K562 (cell line): ENCODE measurements at regions not wholly inside any gene's neighbourhood (a gene's known extent, or its start where the extent isn't known, plus 50 kb on each side); places are given as distances from the start of the nearest gene placed in this dataset.

ENCODE experiments used
- ATAC-seq: fragments of 200-7000 bp; cut with Tn5 transposase; 3 replicates; pipeline ENCODE4 v1.9.1; 2020; ENCODE audit warnings: moderate library complexity
- BruUV-seq: library from RNA; stranded (reverse); fragments of 400-500 nt; replicated peaks from 2 replicates; lab custom pipeline; 2021; lab: Mats Ljungman, UMichigan
- CTCF ChIA-PET: fragments of 300-600 bp; formaldehyde crosslinking; extraction: SDS; loops from one replicate; lab custom pipeline; 2021; ENCODE audit warnings: low intra/inter-chr PET ratio; lab: Yijun Ruan, JAX
- POLR2A ChIA-PET: fragments of 300-600, 350-650 bp; sonication (Branson Sonifier 250); formaldehyde crosslinking; extraction: SDS; loops from one replicate; lab custom pipeline; 2021; ENCODE audit warnings: antibody characterized with exemption, inconsistent platforms; lab: Yijun Ruan, JAX
- DNase-seq, 4 experiments: peaks; one replicate each; pipeline versions ENCODE4 v3.0.0 to v3.0.0-alpha.2; 2011 to 2018; ENCODE audit warnings: low spot score in 3 of 4, mixed read lengths in 3 of 4; ENCODE audit errors: extremely low read depth in 1 of 4
- FAIRE-seq: peaks from 2 replicates; lab custom pipeline; 2011; peaks lifted over from hg19 to GRCh38; lab: Jason Lieb, UNC
- H2AFZ ChIP-seq: 2 replicates; pipeline ENCODE4 v1.6.0; 2011; ENCODE audit warnings: low read depth, low read length, control low read depth, inconsistent platforms
- H3K27ac ChIP-seq: fragments of 200-600 bp; 3 replicates; pipeline ENCODE4 v1.8.0; 2011; ENCODE audit warnings: low read depth, mild to moderate bottlenecking, control low read depth, inconsistent platforms, low read length, moderate library complexity, mixed read lengths; ENCODE audit errors: extremely low read depth
- H3K27me3 ChIP-seq, 2 experiments: fragments of 300-600 bp in 1 of 2; 2 replicates in 1 of 2; 3 replicates in 1 of 2; pipeline versions ENCODE4 v1.6.0 to v1.8.0; 2011; ENCODE audit warnings: inconsistent platforms in 2 of 2, low read length in 2 of 2, mild to moderate bottlenecking in 1 of 2, mixed read lengths in 1 of 2, moderate library complexity in 1 of 2; ENCODE audit not compliant: control insufficient read depth in 2 of 2, insufficient read depth in 2 of 2
- H3K36me3 ChIP-seq: fragments of 300-600 bp; 3 replicates; pipeline ENCODE4 v1.8.0; 2011; ENCODE audit warnings: mild to moderate bottlenecking, low read length, inconsistent platforms; ENCODE audit not compliant: control insufficient read depth, insufficient read depth
- H3K4me1 ChIP-seq, 2 experiments: fragments of 200-600 bp in 1 of 2; replicated peaks in 1 of 2; 2 replicates in 1 of 2; 3 replicates in 1 of 2; pipeline versions ENCODE4 v1.5.1 to v1.8.0; 2011; ENCODE audit warnings: inconsistent platforms in 2 of 2, low read length in 2 of 2, mild to moderate bottlenecking in 1 of 2, mixed read lengths in 1 of 2, moderate library complexity in 1 of 2; ENCODE audit not compliant: control insufficient read depth in 2 of 2, insufficient read depth in 2 of 2
- H3K4me2 ChIP-seq: 2 replicates; pipeline ENCODE4 v1.6.1; 2011; ENCODE audit warnings: low read length, control low read depth, inconsistent platforms, mixed read lengths; ENCODE audit not compliant: insufficient read depth
- H3K4me3 ChIP-seq: fragments of 200-600 bp; sonication (generic), shearing (Covaris generic); 2 replicates; pipeline ENCODE4 v1.5.1; 2016; ENCODE audit warnings: control low read depth, inconsistent platforms
- H3K79me2 ChIP-seq: fragments of 200-600 bp; 3 replicates; pipeline ENCODE4 v1.8.0; 2011; ENCODE audit warnings: low read length, inconsistent platforms; ENCODE audit not compliant: control insufficient read depth, insufficient read depth
- H3K9ac ChIP-seq, 2 experiments: 2 replicates each; pipeline versions ENCODE4 v1.6.0 to v1.6.1; 2011; ENCODE audit warnings: low read depth in 2 of 2, low read length in 2 of 2, control low read depth in 1 of 2, inconsistent platforms in 1 of 2, mild to moderate bottlenecking in 1 of 2, mixed read lengths in 1 of 2; ENCODE audit not compliant: insufficient read depth in 1 of 2
- H3K9me1 ChIP-seq: one replicate; pipeline ENCODE4 v1.6.0; 2011; ENCODE audit warnings: inconsistent platforms, mild to moderate bottlenecking, low read length, moderate library complexity; ENCODE audit not compliant: control insufficient read depth, insufficient read depth
- H3K9me3 ChIP-seq: replicated peaks from 2 replicates; pipeline ENCODE4 v1.5.1; 2011; ENCODE audit warnings: low read depth, low read length, inconsistent platforms; ENCODE audit not compliant: control insufficient read depth, insufficient read depth
- H4K20me1 ChIP-seq: replicated peaks from 2 replicates; pipeline ENCODE4 v1.6.1; 2011; ENCODE audit warnings: low read length, inconsistent platforms, mixed read lengths; ENCODE audit not compliant: control insufficient read depth, insufficient read depth
- ATF7 ChIP-seq: fragments of 450-650 bp; IDR thresholded peaks from 2 replicates; pipeline ENCODE4 v1.7.1; 2014; ENCODE audit warnings: mild to moderate bottlenecking, moderate library complexity
- BCL6 ChIP-seq: fragments of 250-450 bp; sonication (Bioruptor Pico); IDR thresholded peaks from 2 replicates; pipeline ENCODE4 v1.4.0; 2020
- FOS ChIP-seq: IDR thresholded peaks from 3 replicates; pipeline ENCODE4 v1.6.1; 2011; ENCODE audit not compliant: insufficient read length; ENCODE audit errors: extremely low read depth
- GABPA ChIP-seq: fragments of 200-800 bp; sonication (Bioruptor generic); conservative IDR thresholded peaks from 2 replicates; pipeline ENCODE4 v1.6.1; 2016; ENCODE audit warnings: low read depth, missing genetic modification characterization, missing compliant biosample characterization
- ILK ChIP-seq: fragments of 450-650 bp; IDR thresholded peaks from 2 replicates; pipeline ENCODE4 v1.6.1; 2016; ENCODE audit warnings: missing genetic modification characterization, low read depth, mild to moderate bottlenecking, missing compliant biosample characterization, moderate library complexity, borderline replicate concordance
- MYBL2 ChIP-seq, 2 experiments: fragments of 450-650 bp in 1 of 2; sonication (generic) in 1 of 2; formaldehyde crosslinking in 1 of 2; IDR thresholded peaks; 2 replicates each; pipeline versions ENCODE4 v1.6.1 to v1.8.1; 2017 to 2022; ENCODE audit warnings: borderline replicate concordance in 1 of 2, inconsistent platforms in 1 of 2, low read depth in 1 of 2, mild to moderate bottlenecking in 1 of 2, missing genetic modification reagents in 1 of 2, moderate library complexity in 1 of 2
- SIX5 ChIP-seq, 2 experiments: IDR thresholded peaks; 2 replicates each; pipeline ENCODE4 v1.6.1; 2011; ENCODE audit warnings: low read length in 2 of 2, borderline replicate concordance in 1 of 2, low read depth in 1 of 2, mild to moderate bottlenecking in 1 of 2, moderate library complexity in 1 of 2; ENCODE audit not compliant: insufficient read depth in 1 of 2
- TCF7L2 ChIP-seq: fragments of 150-350 bp; IDR thresholded peaks from 2 replicates; pipeline ENCODE4 v1.6.1; 2016; ENCODE audit warnings: low read depth, mild to moderate bottlenecking, low read length, moderate library complexity
- TFE3 ChIP-seq: fragments of 450-650 bp; formaldehyde crosslinking; IDR thresholded peaks from 2 replicates; pipeline ENCODE4 v1.4.0; 2020; ENCODE audit warnings: mild to moderate bottlenecking, mixed read lengths
- TGIF2 ChIP-seq: sonication (generic); formaldehyde crosslinking; IDR thresholded peaks from 2 replicates; pipeline ENCODE4 v1.8.1; 2022; ENCODE audit warnings: mild to moderate bottlenecking, missing genetic modification reagents, moderate library complexity
- XRCC3 ChIP-seq: fragments of 450-650 bp; IDR thresholded peaks from 2 replicates; pipeline ENCODE4 v1.6.1; 2017; ENCODE audit warnings: mild to moderate bottlenecking, moderate library complexity
- ZNF639 ChIP-seq, 2 experiments: fragments of 200-800 bp in 1 of 2; sonication (Bioruptor generic) in 1 of 2; sonication (generic) in 1 of 2; formaldehyde crosslinking in 1 of 2; IDR thresholded peaks in 1 of 2; conservative IDR thresholded peaks in 1 of 2; 2 replicates each; pipeline versions ENCODE4 v1.5.0 to v1.6.1; 2016 to 2020; ENCODE audit warnings: missing compliant biosample characterization in 1 of 2, missing genetic modification characterization in 1 of 2, missing genetic modification reagents in 1 of 2
- WGBS: fragments of 100-300 bp; shearing (Covaris generic); methylation state at CpG from one replicate; pipeline ENCODE4 v1.1.6; 2016; ENCODE audit warnings: low coverage, mixed read lengths; ENCODE audit not compliant: insufficient coverage; ENCODE audit errors: missing lambda C conversion rate; 5-methylcytosine and 5-hydroxymethylcytosine counted together
- in situ Hi-C: fragments of 300-500 bp; cut with MboI; formaldehyde crosslinking; loops from 4 replicates; pipeline ENCODE4 v1.15.0; 2018; ENCODE audit warnings: inconsistent platforms, mixed read lengths
- intact Hi-C: fragments of 100-400 bp; cut with micrococcal nuclease; formaldehyde crosslinking; loops from 2 replicates; pipeline ENCODE4 v1.14.2; 2022
- TF ChIP-seq, protein P1 (sequence below): fragments of 450-650 bp; IDR thresholded peaks from 2 replicates; pipeline ENCODE4 v1.7.0; 2016; ENCODE audit warnings: borderline replicate concordance
- TF ChIP-seq, protein P2 (sequence below): fragments of 450-650 bp; IDR thresholded peaks from one replicate; pipeline ENCODE4 v1.6.1; 2018; ENCODE audit warnings: mild to moderate bottlenecking, moderate library complexity; ENCODE audit not compliant: partially characterized antibody

GRCh38 chr9:13020146-13021040, 245.6 kb downstream of the LURAP1L start:
- intact Hi-C loops (no loop called here), in situ Hi-C loops (no loop called here)
- H4K20me1 ChIP-seq = no peaks in the 10 kb centered on the region
- ATAC-seq (no peak), DNase-seq (no peak), FAIRE-seq (no peak)
- H3K4me3 ChIP-seq = no peak overlapping the region
- no peak overlapping the region for H3K27ac ChIP-seq
- no peaks in the 10 kb centered on the region for H3K4me1 ChIP-seq
- H3K9ac ChIP-seq = no peak overlapping the region
- no peaks in the 10 kb centered on the region for H3K9me1 ChIP-seq
- no peaks in the 10 kb centered on the region for H3K27me3 ChIP-seq
- H3K36me3 ChIP-seq = no peaks in the 10 kb centered on the region
- no peaks in the 10 kb centered on the region for H3K79me2 ChIP-seq
- WGBS = 45% methylated on average over 5 of the region's 5 CpGs
- POLR2A ChIA-PET = no interaction called here
- CTCF ChIA-PET = no interaction called here
- no peak overlapping the region for H3K4me2 ChIP-seq
- H2AFZ ChIP-seq = no peak overlapping the region
- no TSS peak for BruUV-seq
- H3K9me3 ChIP-seq = no peaks in the 10 kb centered on the region
- TF ChIP-seq SIX5 (IDR thresholded peaks at IDR 0.05; ENCODE audit: borderline replicate concordance in 1 of 2, insufficient read depth in 1 of 2, low read depth in 1 of 2, low read length in 2 of 2) = no peak
- TF ChIP-seq, protein P1, sequence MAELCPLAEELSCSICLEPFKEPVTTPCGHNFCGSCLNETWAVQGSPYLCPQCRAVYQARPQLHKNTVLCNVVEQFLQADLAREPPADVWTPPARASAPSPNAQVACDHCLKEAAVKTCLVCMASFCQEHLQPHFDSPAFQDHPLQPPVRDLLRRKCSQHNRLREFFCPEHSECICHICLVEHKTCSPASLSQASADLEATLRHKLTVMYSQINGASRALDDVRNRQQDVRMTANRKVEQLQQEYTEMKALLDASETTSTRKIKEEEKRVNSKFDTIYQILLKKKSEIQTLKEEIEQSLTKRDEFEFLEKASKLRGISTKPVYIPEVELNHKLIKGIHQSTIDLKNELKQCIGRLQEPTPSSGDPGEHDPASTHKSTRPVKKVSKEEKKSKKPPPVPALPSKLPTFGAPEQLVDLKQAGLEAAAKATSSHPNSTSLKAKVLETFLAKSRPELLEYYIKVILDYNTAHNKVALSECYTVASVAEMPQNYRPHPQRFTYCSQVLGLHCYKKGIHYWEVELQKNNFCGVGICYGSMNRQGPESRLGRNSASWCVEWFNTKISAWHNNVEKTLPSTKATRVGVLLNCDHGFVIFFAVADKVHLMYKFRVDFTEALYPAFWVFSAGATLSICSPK = no peak
- no peak for TF ChIP-seq TFE3 (CRISPR knock-in tag)
- no peak for TF ChIP-seq XRCC3
- TF ChIP-seq MYBL2 (IDR thresholded peaks at IDR 0.05; ENCODE audit: low read depth) = no peak
- no peak for TF ChIP-seq MYBL2 (CRISPR knock-in tag; IDR thresholded peaks at IDR 0.05; ENCODE audit: borderline replicate concordance)
- TF ChIP-seq ILK = no peak
- no peak for TF ChIP-seq TCF7L2
- TF ChIP-seq TGIF2 = no peak
- no peak for TF ChIP-seq FOS
- TF ChIP-seq ATF7 = no peak
- TF ChIP-seq GABPA (tag) = no peak
- TF ChIP-seq BCL6 (CRISPR knock-in tag) = no peak
- TF ChIP-seq ZNF639 (CRISPR knock-in tag; conservative IDR thresholded peaks at IDR 0.05 in 1 of 2, IDR thresholded peaks at IDR 0.05 in 1 of 2) = no peak
- TF ChIP-seq, protein P2, sequence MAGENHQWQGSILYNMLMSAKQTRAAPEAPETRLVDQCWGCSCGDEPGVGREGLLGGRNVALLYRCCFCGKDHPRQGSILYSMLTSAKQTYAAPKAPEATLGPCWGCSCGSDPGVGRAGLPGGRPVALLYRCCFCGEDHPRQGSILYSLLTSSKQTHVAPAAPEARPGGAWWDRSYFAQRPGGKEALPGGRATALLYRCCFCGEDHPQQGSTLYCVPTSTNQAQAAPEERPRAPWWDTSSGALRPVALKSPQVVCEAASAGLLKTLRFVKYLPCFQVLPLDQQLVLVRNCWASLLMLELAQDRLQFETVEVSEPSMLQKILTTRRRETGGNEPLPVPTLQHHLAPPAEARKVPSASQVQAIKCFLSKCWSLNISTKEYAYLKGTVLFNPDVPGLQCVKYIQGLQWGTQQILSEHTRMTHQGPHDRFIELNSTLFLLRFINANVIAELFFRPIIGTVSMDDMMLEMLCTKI = no peak
